ENCODE measurements at regions not wholly inside any gene's neighbourhood (a gene's known extent, or its start where the extent isn't known, plus 50 kb on each side); places are given as distances from the start of the nearest gene placed in this dataset.

DNA sequence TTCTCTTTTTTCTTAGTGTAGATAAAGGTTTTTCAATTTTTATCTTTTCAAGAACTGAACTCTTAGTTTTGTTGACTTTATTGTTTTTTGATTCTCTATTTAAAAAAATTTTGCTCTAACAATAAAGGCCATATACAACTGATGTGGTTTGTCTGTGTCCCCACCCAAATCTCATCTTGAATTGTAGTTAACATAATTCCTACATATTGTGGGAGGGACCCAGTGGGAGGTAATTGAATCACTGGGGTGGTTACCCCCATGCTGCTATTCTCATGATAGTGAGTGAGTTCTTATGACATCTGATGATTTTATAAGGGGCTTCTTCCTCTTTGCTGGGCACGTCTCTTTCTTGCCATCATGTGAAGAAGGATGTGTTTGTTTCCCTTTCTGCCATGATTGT is 199.8 kb downstream of the DHX35 start:
- no peak for DNase-seq

DNA sequence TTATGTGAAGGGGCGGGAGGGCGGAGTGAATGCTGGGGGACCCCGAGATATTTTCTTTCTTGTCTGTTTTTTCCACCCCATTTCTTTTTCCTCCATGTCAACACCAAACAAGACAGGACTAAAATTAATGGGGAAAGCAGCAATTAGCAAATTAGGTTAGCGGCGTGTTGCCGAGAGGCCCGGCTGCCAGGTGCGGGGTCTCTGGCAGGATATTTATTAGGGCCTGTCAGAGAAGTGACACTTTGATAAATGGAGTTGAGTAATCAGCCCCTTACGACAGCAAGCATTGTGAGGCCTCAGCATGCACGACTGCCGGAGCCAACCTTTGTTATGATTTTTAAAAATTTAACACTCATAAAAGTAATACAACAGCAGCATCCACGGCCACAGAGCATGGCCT is 193.8 kb downstream of the DHX35 start:
- no peak for DNase-seq

DNA sequence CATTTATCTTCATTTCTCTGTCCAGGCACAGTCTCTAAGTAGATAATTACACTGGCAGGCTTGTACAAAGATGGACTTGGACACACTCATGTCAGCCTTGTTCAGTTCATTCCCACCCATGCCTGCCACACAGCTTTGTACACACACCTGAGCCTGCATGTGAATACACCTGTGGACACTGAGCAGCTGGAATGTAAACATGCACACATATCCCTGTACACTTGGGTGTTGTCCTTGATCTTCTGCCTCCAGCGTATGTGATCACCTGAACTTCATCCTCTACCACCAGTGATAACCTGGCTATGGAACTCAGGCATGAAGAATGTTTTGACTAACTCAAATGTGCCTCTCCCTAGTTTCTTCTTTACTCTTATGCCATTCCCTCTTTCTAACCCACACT is 190.6 kb downstream of the DHX35 start:
- DNase-seq, result no peak

DNA sequence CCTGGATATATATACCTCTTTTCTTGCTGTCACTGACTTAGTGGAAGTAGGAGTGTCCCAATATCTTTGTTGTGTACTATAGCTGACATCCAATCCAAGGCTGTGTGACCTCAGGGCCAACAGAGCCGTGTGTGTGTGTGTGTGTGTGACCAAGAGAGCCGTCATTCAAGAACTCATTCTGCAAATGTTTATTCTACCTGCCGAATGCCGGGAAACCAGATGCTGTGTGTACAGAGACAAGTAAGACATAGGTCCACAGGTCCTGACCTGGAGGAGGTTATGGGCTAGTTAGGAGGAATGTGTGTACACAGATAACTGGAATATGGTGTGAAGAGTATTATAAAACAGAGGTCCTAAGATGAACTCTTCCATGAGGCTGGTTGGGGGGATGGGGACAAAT is 190.0 kb downstream of the DHX35 start:
- no peak for DNase-seq

DNA sequence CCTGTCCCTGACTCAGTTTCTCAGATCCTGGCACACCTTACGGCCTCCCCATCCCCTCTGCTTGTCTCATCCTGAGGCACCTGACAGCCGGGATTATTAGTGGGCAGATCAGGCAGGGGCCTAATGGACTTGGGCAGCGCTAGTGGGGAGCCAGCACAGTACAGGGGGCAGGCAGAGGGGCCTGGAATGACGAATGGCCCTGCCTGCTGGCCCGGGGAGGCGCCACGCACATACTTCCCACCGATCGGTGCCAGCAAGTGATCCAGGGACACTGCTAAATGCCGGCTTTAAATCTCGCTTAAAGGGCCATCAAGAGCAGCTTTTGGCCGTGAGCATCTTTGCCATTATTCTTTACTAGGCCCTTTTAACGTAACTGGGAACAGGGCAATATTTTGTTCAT is 188.4 kb downstream of the DHX35 start:
- no peak for DNase-seq

DNA sequence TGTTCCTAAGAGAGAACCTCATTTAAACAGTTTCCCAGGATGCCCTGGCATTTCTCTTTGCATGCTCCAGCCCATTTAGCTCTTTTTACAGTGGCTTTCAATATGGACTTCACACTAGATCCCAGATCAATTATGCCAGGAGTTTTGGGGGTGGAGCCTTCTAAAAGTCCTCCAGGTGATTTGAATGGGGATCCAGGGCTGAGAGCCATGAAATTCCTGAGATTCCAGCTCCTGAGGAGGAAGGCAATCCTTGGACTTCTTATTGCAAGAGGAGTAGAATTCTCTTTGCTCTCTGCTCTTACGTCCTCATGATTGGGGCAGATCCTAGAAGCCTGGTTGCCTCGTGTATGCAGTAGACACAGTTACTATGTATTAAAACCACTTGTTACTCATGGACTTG is 184.2 kb downstream of the DHX35 start:
- DNase-seq, result no peak

DNA sequence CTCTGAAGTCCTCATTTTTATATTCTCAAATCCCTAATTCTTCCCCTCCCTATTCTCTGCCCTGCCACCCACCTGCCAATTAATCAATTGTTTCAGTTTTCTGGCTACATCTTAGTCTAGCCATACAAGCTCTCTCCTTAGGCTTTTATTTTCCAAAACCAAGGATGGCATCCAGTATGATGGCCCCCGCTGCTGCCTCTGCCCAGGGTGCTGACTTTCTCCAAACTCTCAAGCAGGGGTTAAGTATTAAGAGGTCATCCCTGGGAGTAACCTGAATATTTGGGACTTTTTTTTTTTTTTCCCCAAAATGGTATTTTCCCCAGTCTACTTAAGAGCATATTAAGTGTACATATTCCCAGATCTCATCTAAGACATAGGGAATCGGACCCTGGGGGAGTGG is 183.8 kb downstream of the DHX35 start:
- DNase-seq, result no peak

DNA sequence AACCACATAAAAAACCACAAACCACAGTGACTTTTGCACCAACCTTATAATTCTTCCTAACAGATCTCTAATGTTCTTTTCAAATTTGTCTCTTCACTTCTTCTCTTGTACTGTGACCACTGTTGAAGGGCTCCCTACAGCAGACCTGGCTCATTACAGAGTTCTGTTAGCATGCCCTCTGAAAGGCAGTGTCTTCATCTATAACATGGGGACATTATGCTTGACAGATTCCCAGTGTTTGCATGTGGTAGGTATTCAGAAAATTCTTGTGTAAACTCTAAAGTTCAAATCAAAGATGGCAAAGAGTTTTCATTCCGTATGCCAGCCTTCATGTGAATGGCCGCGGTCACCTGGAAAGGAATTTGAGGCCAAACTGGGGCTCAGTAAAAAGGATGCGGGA is 182.6 kb downstream of the DHX35 start:
- DNase-seq, result no peak

DNA sequence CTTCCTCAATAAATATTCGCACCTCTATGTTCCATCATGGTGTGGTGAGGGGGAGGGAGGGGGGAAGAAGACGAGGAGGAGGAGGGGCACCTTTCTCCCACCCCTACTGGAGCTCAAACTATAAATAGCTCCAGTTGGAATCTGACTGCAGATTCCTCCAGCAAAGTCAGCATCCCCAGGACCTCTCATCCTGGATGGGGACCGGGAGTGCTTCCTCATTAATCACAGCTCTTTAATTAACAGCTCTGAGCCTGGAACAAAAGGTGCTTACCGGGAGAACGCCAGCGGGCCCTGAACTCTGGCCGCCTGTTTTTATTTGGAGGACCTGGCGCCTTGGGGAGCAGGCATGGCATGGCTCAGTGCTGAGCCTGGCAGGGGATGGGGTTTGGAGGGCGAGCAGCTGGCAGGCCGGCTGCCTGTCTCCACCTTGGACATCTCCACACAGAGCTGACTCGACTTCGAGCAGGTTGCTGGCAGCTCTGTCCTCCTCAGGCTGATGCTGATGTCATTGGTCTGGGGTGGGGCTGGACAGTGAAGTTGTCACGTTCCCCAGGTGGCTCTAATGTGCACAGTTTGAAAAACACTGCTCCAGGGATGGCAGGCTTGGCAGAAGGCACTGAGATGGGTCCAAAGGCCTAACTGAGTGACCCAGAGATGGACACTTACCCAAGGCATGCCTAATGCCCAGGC is 180.4 kb downstream of the DHX35 start:
- no peak for DNase-seq

DNA sequence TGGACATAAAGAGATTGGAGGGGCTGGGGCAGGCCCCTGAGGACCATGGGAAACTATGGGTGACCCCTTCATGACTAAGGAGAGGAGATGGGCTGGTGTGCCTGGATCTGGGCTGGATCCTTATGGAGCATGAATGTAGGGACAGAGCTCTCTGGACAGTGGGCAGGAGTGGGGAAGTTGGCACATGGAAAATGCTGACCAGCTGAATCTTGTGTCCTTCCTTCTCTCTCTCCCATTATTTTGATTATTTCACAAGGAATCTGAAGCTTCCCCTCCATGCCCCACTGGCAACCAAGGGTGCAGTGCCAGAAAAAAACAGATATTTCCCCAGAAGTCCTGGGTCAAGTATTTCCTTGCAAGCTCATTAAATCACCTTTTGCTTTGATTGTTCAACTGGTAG is 175.2 kb downstream of the DHX35 start:
- DNase-seq, result no peak

DNA sequence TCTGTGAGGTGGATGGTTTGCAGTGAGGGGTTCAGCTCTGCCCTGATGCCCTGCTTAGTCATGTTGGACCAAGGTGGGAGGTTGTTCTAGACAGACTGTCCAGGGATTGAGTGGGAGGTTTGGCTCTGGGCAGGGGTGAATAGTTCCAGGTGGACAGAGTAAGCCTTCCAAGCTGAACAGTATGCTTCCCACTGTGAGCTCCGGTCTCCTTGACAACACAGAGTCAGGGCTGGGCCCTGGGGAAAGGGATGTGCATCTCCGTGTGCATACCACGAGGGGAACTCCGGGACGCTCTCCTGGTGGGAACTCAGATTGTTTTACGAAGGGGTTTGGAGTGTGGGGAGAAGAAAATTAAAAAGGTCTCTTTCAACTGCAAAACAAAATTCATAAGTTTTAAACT is 174.7 kb downstream of the DHX35 start:
- DNase-seq, result no peak

DNA sequence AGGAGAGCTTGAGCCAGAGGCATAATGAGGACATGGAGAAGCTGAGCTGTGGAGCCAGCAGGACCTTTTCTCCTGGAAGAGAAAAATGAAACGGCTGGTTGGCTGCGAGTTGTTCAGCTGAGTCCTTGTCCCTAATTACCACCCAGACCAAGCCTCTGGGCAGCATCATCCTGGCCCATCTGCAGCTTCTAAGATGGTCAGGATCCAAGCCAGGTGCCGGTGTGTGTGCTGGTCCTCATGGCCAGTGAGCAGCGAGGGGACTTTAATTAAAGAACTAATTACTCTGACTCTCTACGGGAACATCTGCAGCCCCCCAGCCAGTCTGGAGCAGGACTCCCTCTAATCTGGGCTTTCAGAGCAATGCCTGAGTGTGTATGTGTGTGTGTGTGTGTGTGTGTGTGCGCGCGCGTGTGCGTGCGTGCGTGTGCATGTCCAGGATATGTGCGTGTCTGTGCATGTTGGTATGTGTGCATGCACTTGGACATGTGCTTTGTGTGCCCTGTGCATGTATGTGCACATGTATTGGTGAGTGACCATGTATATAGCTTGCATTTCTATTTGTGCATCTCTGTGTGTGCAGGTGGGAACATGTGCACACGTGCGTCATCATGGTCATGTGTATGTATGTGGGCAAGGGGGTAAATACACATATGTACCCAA is 173.9 kb downstream of the DHX35 start:
- no peak for DNase-seq

DNA sequence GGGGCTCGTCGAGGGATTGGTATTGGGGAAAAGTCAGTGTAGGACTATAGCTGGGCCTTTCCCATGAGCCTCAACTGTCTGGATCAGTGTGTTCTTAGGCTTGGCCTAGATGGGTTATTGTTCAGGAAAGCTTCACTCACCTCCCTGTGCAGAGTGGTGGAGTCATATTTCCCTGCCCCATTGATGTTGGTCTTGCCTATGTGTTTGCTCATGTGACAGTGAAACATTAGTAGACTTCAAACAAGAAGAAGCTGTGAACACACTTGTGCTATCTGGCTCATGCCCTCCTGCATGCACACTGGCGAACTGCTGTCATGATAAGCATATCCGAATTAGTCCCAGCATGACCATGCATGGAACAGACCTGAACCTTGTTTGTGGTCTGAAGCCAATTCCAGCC is 171.1 kb downstream of the DHX35 start:
- DNase-seq, result no peak

DNA sequence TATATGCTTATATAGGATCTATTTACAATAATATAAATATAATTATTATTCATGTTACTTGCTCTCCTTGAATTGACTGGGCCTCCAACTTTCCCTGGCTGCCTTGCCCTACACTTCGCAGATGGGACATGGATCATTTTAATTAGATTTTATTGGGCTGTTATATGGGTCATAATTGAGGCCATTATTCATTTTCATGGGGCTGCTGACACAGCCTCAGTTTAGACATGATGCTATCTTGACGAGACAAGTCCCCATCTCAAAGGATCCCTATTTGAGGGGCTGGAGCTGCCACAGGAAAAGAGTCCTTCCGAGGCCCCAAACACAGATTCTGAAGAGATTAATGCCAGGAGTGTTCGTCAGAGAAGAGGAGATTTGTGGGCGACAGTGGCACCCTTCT is 170.4 kb downstream of the DHX35 start:
- no peak for DNase-seq

DNA sequence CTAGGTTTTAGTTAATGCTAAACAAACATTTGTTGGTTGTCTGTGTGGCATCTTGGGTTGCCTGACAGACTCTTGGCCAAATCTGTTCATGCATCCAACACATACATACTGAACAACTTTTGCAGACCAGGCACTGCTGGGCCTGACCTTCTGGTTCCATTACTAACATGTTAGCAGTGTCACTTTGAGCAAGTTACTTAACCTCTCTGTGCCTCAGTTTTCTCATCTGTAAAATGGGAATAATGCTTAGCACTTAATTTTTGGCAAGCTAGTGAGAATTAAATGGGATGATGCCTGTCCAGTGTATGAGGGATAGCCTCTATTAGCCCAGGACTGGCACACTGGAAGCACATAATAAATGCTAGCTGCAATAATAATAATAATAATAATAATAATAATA is 169.9 kb downstream of the DHX35 start:
- DNase-seq, result no peak

DNA sequence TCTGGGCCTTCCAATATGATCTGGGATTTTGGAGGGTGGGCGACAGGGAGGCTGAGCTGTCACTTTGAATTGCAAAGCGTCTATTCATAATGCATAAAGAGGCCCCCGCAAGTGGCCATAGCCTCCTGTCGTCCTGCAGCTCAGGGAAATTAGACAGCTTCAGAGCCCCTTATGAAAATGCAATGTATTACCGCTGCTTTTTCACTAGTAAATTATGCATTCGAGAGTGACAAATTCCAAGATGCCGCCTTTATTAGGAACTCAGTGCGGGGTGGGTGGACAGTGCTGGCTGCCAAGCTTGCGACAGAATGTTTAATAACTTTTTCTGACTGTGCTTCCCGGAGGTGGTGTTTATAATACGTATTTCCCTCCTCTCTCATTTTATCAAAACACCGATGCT is 168.5 kb downstream of the DHX35 start:
- DNase-seq, result no peak

DNA sequence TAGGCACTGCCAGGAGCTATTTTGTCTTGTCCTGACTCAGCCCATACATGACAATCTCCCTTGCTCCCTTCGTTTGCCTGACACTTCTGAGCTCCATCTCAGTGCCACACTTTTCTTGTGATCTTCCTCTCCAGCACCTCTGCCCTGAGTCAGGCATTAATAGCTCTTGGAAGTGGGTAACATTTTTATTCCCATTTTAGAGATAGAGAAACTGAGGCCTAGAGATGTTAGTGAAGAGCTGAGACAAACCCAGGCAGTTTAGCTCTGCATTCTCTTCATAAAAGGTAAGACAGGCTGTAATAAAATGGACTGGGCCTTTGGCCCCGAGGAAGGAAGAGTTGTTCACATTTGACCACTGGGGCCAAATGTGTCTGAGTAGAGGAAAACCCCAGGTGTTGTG is 167.4 kb downstream of the DHX35 start:
- no peak for DNase-seq

DNA sequence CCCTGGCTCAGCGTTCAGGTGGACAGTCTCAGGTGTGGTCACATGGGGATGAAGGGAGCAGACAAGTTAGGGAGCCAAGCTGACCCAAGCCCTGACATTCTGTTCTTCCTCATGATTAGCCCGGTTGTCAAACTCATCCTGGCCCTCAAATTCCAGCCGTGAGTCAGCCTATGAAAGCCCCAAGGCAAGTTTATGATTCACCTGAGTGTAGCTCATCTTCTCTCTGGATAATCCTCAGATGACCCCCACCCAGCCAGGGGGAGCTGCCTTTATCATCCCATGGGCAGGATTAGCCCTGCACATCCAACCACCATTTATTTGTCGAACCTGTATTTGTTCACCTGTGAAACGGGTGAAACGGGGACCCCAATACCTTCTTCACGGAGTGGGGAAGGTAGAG is 161.9 kb downstream of the DHX35 start:
- no peak for DNase-seq

DNA sequence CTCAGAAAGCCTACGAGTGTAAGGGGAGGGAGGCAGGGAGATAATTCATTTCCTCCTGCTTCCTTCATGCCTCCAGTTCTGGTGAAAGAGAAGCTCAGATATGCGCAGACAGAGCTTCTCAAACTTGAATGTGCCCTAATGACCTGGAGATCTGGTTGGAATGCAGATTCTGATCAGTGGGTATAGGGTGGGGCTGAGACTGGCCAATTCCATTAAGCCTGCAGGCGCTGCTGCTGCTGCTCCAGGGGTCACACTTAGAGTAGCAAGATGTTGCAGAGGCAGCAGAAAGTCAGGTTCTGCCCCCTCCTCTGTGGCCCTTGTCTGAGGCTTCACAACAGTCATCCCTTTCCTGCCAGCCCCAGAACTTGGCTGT is 161.0 kb downstream of the DHX35 start:
- DNase-seq, result no peak

DNA sequence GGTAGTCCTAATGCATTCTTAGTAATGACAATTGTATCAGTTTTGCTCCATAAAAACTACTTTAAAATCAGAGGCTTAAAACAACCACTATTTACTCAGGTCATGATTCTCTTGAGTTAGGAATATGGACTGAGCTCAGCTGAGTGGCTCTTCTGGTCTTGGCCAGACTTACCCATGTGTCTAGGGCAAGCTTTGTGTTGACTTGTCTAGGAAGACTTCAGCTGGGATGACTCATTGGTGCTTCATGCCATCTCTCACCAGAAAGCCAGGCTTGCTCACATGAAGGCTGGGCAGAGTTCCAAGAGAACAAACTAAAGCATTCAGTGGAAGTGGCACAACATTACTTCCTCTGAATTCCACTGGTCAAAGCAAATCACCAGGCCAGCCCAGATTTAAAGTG is 155.3 kb downstream of the DHX35 start:
- no peak for DNase-seq

DNA sequence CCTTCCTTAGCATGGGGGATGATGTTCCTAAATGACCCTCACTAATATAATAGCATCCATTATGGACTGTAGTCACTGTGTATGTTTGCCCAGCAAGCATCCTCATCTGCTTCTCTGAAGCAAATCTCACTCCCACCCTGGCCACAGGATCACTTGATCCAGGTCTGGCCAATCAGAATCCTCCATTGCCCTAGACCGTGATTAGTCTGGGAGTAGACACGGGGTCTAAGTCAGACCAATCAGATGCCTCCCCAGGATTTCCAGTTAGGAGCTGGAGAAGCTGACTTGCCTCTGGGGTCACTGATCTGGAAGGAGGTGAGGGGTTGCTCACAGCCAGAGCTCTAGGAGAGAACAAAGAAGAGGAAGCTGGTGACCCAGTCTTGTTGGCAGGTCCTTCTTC is 153.9 kb downstream of the DHX35 start:
- no peak for DNase-seq

DNA sequence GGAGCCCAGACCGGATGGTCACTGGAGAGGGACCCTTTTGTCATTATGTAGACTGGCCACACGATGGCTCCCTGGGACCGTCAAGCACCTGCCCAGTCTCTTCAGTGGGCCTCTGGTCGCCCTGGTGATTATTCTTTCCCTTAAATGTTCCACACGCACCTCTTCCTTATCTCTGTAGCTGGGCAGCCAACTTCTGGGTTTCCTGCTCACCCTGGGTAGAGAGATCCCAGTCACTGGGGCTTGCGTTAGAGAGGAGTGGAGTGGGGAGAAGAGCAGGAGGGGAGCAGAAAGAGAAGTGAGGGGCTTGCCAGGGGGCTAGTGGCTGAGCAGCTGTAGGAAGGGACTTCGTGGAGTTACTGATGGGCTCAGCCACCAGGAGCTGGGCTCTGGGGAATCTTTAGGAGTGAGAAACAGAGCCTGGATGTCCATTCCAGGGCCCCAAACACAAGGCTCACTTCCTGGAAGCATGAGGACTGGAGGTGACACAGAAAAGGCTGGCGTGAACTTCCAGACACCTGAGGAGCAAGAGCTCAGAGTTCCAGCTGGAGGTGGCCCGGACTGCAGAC is 150.1 kb downstream of the DHX35 start:
- DNase-seq, result peak; percentile 12 to 42

DNA sequence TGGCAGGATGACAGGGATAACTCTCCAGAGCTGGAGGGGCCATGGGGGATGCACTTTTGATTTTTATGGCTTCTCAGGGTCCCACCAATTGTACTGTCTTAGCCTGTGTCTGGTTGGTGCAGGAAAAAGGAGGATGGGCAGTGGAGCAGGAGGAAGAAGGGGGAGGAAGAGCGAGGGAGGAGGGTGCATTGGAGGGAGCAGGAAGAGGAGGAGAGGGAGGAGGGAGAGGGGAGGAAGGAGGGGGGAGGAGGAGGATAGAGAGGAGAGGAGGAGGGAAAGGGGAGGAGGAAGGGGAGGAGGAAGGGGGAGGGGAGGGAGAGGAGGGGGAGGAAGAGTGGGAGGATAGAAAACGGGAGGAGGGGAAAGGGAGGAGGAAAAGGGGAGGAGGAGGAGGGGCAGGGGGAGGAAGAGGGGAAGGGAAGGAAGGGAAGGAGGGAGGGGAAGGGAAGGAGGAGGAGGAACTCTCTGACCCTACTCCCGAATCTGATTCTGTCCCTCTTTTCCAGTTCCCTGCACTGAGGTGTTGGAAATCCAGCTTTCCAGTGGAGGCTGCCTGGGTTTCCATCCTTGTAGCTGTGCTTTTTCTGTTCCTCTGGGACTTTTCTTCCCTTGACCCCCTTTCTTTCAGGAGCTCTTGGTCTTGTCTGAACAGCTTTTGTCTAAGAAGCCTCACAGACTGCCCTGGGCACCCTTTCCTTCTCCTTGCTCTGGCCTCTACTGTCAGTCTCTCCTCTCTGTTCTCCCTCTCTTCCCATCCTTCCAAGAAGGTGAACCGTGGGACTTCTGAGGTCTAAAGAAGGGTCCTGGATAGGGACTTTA is 149.4 kb downstream of the DHX35 start:
- DNase-seq, result no peak
